ENCODE measurements at regions not wholly inside any gene's neighbourhood (a gene's known extent, or its start where the extent isn't known, plus 50 kb on each side); places are given as distances from the start of the nearest gene placed in this dataset.

DNA sequence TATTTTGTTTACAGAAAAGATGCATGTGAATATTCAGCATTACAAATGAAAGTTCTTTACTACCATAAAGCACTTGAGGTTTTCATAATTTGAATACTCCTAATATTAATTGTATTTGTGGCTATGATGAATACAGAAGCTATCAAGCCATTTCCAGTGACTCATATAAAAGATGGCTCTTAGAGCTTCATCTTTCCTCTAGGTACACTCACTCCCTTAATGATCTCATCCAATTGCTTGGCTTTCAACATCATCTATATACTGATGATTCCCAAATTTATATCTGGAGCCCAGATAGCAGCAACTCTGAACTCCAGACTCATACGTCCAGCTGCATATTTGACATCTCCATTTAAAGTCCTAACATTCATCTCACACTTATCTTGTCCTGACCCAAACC, 183.4 kb upstream of the FAM241A start:
- Histone ChIP-seq H3K4me3 (ENCODE audit: low read depth, low read length) (no peak overlapping the region), H3K36me3 (replicated peaks) (no peaks in the 10 kb centered on the region), H3K27ac (no peak overlapping the region), H3K27me3 (replicated peaks) (no peaks in the 10 kb centered on the region)
- TF ChIP-seq, protein P1, sequence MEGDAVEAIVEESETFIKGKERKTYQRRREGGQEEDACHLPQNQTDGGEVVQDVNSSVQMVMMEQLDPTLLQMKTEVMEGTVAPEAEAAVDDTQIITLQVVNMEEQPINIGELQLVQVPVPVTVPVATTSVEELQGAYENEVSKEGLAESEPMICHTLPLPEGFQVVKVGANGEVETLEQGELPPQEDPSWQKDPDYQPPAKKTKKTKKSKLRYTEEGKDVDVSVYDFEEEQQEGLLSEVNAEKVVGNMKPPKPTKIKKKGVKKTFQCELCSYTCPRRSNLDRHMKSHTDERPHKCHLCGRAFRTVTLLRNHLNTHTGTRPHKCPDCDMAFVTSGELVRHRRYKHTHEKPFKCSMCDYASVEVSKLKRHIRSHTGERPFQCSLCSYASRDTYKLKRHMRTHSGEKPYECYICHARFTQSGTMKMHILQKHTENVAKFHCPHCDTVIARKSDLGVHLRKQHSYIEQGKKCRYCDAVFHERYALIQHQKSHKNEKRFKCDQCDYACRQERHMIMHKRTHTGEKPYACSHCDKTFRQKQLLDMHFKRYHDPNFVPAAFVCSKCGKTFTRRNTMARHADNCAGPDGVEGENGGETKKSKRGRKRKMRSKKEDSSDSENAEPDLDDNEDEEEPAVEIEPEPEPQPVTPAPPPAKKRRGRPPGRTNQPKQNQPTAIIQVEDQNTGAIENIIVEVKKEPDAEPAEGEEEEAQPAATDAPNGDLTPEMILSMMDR (IDR thresholded peaks at IDR 0.05; ENCODE audit: low read depth, low read length, missing control alignments) = no peak
- in situ Hi-C loops (cut with HindIII; ENCODE audit: low pct_ligation_motif_present, low sequenced_read_pairs) = no loop called here
- no peak for DNase-seq

DNA sequence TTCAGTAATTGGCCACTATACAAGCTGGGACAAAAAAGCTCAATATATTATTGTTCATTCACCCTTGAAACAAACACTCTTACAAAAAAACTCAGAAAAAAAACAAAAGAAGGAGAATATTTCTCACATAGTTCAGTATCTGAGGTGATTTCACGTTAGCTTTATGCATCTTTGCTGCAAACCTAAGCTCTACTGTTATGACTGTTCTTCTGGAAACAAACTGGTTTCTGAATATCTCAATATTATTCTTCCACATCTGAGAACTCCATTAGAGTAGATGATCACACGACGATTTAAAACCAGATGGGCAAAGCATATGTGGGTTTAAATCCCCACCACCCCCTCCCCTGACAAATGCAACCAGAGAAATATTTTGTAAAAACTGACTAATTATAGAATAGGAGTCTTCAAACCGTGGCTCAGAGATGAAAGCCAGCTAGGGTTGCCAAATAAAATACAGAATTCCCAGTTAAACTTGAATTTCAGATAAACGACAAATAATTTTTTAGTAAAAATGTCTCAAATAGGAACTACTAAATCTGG, 182.0 kb upstream of the FAM241A start:
- DNase-seq = no peak
- in situ Hi-C loops (cut with HindIII; ENCODE audit: low pct_ligation_motif_present, low sequenced_read_pairs) = no loop called here
- Histone ChIP-seq H3K27me3 (replicated peaks) (no peaks in the 10 kb centered on the region), H3K4me3 (ENCODE audit: low read depth, low read length) (no peak overlapping the region), H3K27ac (no peak overlapping the region), H3K36me3 (replicated peaks) (no peaks in the 10 kb centered on the region)
- TF ChIP-seq, protein P1 (IDR thresholded peaks at IDR 0.05; ENCODE audit: low read depth, low read length, missing control alignments) = no peak

DNA sequence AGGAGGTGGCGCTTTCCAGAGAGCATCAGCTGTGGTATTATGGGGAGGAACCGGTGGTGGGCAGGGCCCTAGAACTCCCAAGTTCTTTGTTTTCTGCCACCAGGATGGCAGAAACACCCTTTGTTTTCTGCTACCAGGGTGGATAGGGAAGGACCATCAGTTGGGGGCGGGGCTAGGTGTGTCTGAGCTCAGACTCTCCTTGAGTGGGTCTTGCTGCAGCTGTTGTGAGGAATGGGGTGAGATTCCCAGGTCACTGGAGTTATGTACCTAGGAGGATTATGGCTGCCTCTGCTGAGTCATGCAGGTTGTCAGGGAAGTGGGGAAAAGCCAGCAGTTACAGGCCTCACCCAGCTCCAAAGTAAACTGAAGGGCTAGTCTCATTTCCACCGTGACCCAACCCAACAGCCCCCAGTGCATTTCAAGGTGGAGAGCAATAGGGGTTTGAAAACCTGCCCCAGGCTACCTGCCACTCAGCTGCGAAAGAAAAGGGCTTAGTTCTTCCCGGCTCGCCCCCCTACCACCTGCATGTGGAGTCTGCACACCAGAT, 167.8 kb upstream of the FAM241A start:
- no peak overlapping the region for H3K27ac ChIP-seq
- no peaks in the 10 kb centered on the region for H3K36me3 ChIP-seq (replicated peaks)
- H3K4me3 ChIP-seq (ENCODE audit: low read depth, low read length) = no peak overlapping the region
- H3K27me3 ChIP-seq (replicated peaks) = no peaks in the 10 kb centered on the region
- TF ChIP-seq, protein P1 (IDR thresholded peaks at IDR 0.05; ENCODE audit: low read depth, low read length, missing control alignments) = no peak
- no peak for DNase-seq
- in situ Hi-C loops (cut with HindIII; ENCODE audit: low pct_ligation_motif_present, low sequenced_read_pairs) = no loop called here

DNA sequence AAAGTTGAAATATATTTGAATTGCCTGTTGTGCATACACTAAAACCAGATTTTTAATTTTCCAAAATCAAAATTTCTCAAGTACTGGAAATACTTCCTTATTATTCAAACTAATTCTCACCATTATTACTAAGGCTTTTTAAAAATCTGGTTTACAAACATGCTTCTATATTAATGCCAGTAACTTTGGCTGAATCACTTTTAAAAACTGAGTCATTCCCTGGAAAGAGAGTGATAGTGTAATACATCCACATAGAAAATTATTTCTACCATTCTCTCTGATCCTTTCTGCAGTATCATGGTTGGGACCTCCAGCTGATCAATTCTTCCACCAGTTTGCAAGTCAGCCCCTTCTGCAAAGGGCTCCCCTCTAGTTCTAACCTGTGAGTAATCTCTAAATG, 165.3 kb upstream of the FAM241A start:
- Histone ChIP-seq H3K4me3 (ENCODE audit: low read depth, low read length) (no peak overlapping the region), H3K27me3 (replicated peaks) (no peaks in the 10 kb centered on the region), H3K27ac (no peak overlapping the region), H3K36me3 (replicated peaks) (no peaks in the 10 kb centered on the region)
- TF ChIP-seq, protein P1 (IDR thresholded peaks at IDR 0.05; ENCODE audit: low read depth, low read length, missing control alignments) = no peak
- DNase-seq = no peak
- in situ Hi-C loops (cut with HindIII; ENCODE audit: low pct_ligation_motif_present, low sequenced_read_pairs) = no loop called here

DNA sequence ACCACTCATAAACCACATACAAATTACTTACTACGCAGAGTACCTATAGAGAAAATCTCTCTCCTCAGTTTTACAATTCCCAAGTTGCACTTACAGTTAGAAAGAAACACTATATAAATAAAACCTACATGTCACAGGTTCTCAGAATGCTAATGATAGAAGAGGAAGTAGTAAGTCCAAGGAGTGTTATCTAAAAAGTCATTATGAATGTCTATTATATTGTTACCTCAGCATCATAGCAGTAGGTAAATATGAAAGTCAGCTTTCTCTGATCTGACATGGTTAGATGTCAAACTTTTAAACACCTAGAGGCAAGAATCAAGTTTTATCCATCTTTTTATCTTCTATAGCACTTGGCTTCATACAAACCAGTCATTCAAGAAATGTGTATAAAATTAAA, 163.2 kb upstream of the FAM241A start:
- no peaks in the 10 kb centered on the region for H3K27me3 ChIP-seq (replicated peaks)
- no peak for DNase-seq
- no peak overlapping the region for H3K4me3 ChIP-seq (ENCODE audit: low read depth, low read length)
- H3K27ac ChIP-seq = no peak overlapping the region
- TF ChIP-seq, protein P1 (IDR thresholded peaks at IDR 0.05; ENCODE audit: low read depth, low read length, missing control alignments) = no peak
- in situ Hi-C loops (cut with HindIII; ENCODE audit: low pct_ligation_motif_present, low sequenced_read_pairs) = no loop called here
- H3K36me3 ChIP-seq (replicated peaks) = no peaks in the 10 kb centered on the region

Measured in brain microvascular endothelial cell (primary cell).